ACC112 (cell line): ENCODE measurements at regions not wholly inside any gene's neighbourhood (a gene's known extent, or its start where the extent isn't known, plus 50 kb on each side); places are given as distances from the start of the nearest gene placed in this dataset.

ENCODE experiments used
- H2AFZ ChIP-seq: fragments of 200-600 bp; sonication (generic); one replicate; pipeline ENCODE4 v1.6.0; 2017; ENCODE audit warnings: antibody characterized with exemption, low read length; ENCODE audit not compliant: unreplicated experiment
- H3K27ac ChIP-seq: fragments of 200-600 bp; sonication (generic); 2 replicates; pipeline ENCODE4 v1.5.1; 2014; ENCODE audit warnings: low read depth, mild to moderate bottlenecking, antibody characterized with exemption, low read length, moderate library complexity
- H3K27me3 ChIP-seq: fragments of 200-600 bp; sonication (generic); 2 replicates; pipeline ENCODE4 v1.6.1; 2014; ENCODE audit warnings: mild to moderate bottlenecking, antibody characterized with exemption, low read length, moderate library complexity, mixed read lengths; ENCODE audit not compliant: insufficient read depth
- H3K36me3 ChIP-seq: fragments of 200-600 bp; sonication (generic); 2 replicates; pipeline ENCODE4 v1.6.1; 2016; ENCODE audit warnings: mild to moderate bottlenecking, antibody characterized with exemption, low read length, moderate library complexity, mixed read lengths; ENCODE audit not compliant: insufficient read depth
- H3K4me1 ChIP-seq: fragments of 200-600 bp; sonication (generic); one replicate; pipeline ENCODE4 v1.6.1; 2016; ENCODE audit warnings: low read length, mixed read lengths; ENCODE audit not compliant: insufficient read depth, unreplicated experiment, control insufficient read depth
- H3K4me3 ChIP-seq: fragments of 200-600 bp; sonication (generic); 2 replicates; pipeline ENCODE4 v1.5.1; 2014; ENCODE audit warnings: mild to moderate bottlenecking, low read depth, low read length
- H3K79me2 ChIP-seq: fragments of 200-600 bp; sonication (generic); one replicate; pipeline ENCODE4 v1.6.0; 2016; ENCODE audit warnings: low read length; ENCODE audit not compliant: control insufficient read depth, unreplicated experiment, insufficient read depth

- Histone ChIP-seq H3K79me2 (no peaks in the 10 kb centered on the region), H3K36me3 (no peaks in the 10 kb centered on the region), H3K4me3 (no peak overlapping the region), H2AFZ (no peak overlapping the region), H3K4me1 (no peaks in the 10 kb centered on the region), H3K27me3 (no peaks in the 10 kb centered on the region), H3K27ac (no peak overlapping the region)
Observed at GRCh38 chr14:38012056-38012455, 195.6 kb upstream of the SSTR1 start.

GRCh38 chr14:38016497-38016896 is 191.2 kb upstream of the SSTR1 start:
- Histone ChIP-seq H2AFZ (no peak overlapping the region), H3K27me3 (no peaks in the 10 kb centered on the region), H3K36me3 (no peaks in the 10 kb centered on the region), H3K27ac (no peak overlapping the region), H3K79me2 (no peaks in the 10 kb centered on the region), H3K4me3 (no peak overlapping the region), H3K4me1 (no peaks in the 10 kb centered on the region)

- Histone ChIP-seq H3K36me3 (0 out of 2 replicates have a peak, but pooled peaks cover 5% of the 10 kb centered on the region), H2AFZ (no peak overlapping the region), H3K4me1 (no peaks in the 10 kb centered on the region), H3K27me3 (no peaks in the 10 kb centered on the region), H3K27ac (no peak overlapping the region), H3K79me2 (no peaks in the 10 kb centered on the region), H3K4me3 (no peak overlapping the region)
Observed at GRCh38 chr14:38021861-38022260, 185.8 kb upstream of the SSTR1 start.

- Histone ChIP-seq H3K4me3 (no peak overlapping the region), H3K4me1 (no peaks in the 10 kb centered on the region), H3K36me3 (0 out of 2 replicates have a peak, but pooled peaks cover 5% of the 10 kb centered on the region), H3K27me3 (no peaks in the 10 kb centered on the region), H2AFZ (no peak overlapping the region), H3K79me2 (no peaks in the 10 kb centered on the region), H3K27ac (no peak overlapping the region)
Observed at GRCh38 chr14:38022775-38023174, 184.9 kb upstream of the SSTR1 start.

GRCh38 chr14:38038171-38038570 is 169.5 kb upstream of the SSTR1 start:
- Histone ChIP-seq H2AFZ (no peak overlapping the region), H3K4me3 (no peak overlapping the region), H3K36me3 (no peaks in the 10 kb centered on the region), H3K4me1 (peaks cover 4% of the 10 kb centered on the region), H3K79me2 (no peaks in the 10 kb centered on the region), H3K27ac (no peak overlapping the region), H3K27me3 (no peaks in the 10 kb centered on the region)

- no peaks in the 10 kb centered on the region for H3K27me3 ChIP-seq
- no peaks in the 10 kb centered on the region for H3K79me2 ChIP-seq
- no peak overlapping the region for H3K4me3 ChIP-seq
- no peak overlapping the region for H2AFZ ChIP-seq
- H3K36me3 ChIP-seq = no peaks in the 10 kb centered on the region
- no peak overlapping the region for H3K27ac ChIP-seq
- peaks cover 4% of the 10 kb centered on the region for H3K4me1 ChIP-seq
Observed at GRCh38 chr14:38038986-38039385, 168.7 kb upstream of the SSTR1 start.

GRCh38 chr14:38039496-38039895 is 168.2 kb upstream of the SSTR1 start:
- H2AFZ ChIP-seq = no peak overlapping the region
- no peak overlapping the region for H3K27ac ChIP-seq
- no peaks in the 10 kb centered on the region for H3K79me2 ChIP-seq

GRCh38 chr14:38040411-38040810 is 167.3 kb upstream of the SSTR1 start:
- H2AFZ ChIP-seq = no peak overlapping the region
- H3K27ac ChIP-seq = no peak overlapping the region
- no peaks in the 10 kb centered on the region for H3K36me3 ChIP-seq
- no peaks in the 10 kb centered on the region for H3K79me2 ChIP-seq
- H3K27me3 ChIP-seq = no peaks in the 10 kb centered on the region
- peaks cover 4% of the 10 kb centered on the region for H3K4me1 ChIP-seq
- no peak overlapping the region for H3K4me3 ChIP-seq

More at GRCh38 chr14:38039496-38039895, 168.2 kb upstream of the SSTR1 start:
- H3K27me3 ChIP-seq = no peaks in the 10 kb centered on the region
- H3K4me3 ChIP-seq = no peak overlapping the region
- no peaks in the 10 kb centered on the region for H3K36me3 ChIP-seq
- H3K4me1 ChIP-seq = peaks cover 4% of the 10 kb centered on the region

DNA sequence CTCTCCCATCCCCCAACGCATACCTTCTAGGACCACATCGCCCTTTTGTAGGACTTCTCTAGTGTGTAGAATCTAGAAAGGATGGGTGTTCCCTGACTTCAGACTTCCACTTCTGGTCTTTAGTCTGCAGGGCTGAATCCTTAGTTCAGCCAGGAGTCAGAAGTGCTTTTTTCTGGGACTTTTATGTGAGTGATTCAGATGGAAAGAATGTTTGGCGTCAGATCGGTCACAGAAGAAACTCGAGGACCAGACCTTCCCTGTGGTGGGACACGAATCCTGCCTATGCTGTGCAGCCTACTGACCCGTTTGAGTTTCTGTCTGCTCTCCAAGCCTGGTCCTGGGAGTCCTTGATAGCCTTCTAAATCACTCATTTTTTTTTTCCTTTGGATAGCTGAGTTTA is 165.4 kb upstream of the SSTR1 start:
- Histone ChIP-seq H3K27me3 (no peaks in the 10 kb centered on the region), H3K79me2 (no peaks in the 10 kb centered on the region), H3K4me3 (peak overlapping the region; percentile 16; the same call in 1 of the 2 replicates), H2AFZ (peak overlapping the region; percentile 45), H3K4me1 (peaks cover 4% of the 10 kb centered on the region), H3K36me3 (no peaks in the 10 kb centered on the region), H3K27ac (no peak overlapping the region)

DNA sequence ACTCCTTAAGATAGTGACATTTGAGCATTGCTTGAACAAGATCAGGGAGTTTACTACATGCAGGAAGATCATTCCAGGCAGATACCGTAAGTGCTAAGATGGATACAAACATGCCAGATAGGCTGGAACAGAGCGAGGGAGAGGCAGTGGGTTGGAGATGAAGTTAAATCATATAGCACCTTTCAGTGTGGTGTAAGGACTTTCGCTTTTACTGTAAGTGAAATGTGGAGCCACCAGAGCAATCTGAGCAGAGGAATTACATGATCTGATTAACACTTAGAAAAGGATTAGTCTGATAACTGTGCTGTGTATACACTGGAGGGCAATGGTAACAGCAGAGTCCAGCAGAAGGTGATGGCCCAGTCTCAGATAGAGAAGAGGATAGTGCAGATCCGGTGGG is 163.0 kb upstream of the SSTR1 start:
- Histone ChIP-seq H3K4me1 (peaks cover 4% of the 10 kb centered on the region), H3K27me3 (no peaks in the 10 kb centered on the region), H3K4me3 (no peak overlapping the region), H3K36me3 (no peaks in the 10 kb centered on the region), H3K27ac (no peak overlapping the region), H3K79me2 (no peaks in the 10 kb centered on the region), H2AFZ (no peak overlapping the region)

DNA sequence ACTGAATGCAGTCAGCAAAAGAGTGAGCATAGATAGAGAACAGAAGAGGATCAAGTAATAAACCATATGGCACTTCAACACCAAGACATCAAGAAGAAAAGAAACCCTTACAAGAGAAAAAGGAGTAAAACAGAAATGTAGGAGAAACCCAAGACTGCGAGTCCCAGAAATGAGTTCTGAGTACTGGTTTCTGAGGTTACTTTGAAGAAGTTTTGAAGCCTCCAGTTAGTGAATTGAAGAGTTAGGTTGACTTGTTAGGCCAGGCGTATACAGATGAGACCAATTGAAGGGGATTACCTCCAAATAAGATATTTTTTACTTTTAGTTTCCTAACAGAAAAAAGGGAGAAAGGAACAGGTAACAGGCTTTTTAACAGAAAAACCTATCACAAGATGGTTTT is 162.2 kb upstream of the SSTR1 start:
- Histone ChIP-seq H3K79me2 (no peaks in the 10 kb centered on the region), H3K4me1 (peaks cover 4% of the 10 kb centered on the region), H3K27ac (no peak overlapping the region), H2AFZ (no peak overlapping the region), H3K36me3 (no peaks in the 10 kb centered on the region), H3K4me3 (no peak overlapping the region), H3K27me3 (no peaks in the 10 kb centered on the region)
